ENCODE measurements at regions not wholly inside any gene's neighbourhood (a gene's known extent, or its start where the extent isn't known, plus 50 kb on each side); places are given as distances from the start of the nearest gene placed in this dataset.

- no peak for TF ChIP-seq CTCF (conservative IDR thresholded peaks at IDR 0.05; ENCODE audit: low read depth, low read length)
- H3K4me3 ChIP-seq (ENCODE audit: low read depth, low read length): no peak overlapping the region
- no peak for DNase-seq (ENCODE audit: low read depth)
These were observed 353.9 kb upstream of the CAMK1G start for GRCh38 chr1:209229494-209230061.

- no peak for TF ChIP-seq CTCF (conservative IDR thresholded peaks at IDR 0.05; ENCODE audit: low read depth, low read length)
- DNase-seq (ENCODE audit: low read depth): no peak
- H3K4me3 ChIP-seq (ENCODE audit: low read depth, low read length): no peak overlapping the region
These were observed 353.2 kb upstream of the CAMK1G start for GRCh38 chr1:209230314-209230713.

- TF ChIP-seq CTCF (conservative IDR thresholded peaks at IDR 0.05; ENCODE audit: low read depth, low read length): no peak
- no peak overlapping the region for H3K4me3 ChIP-seq (ENCODE audit: low read depth, low read length)
- DNase-seq (ENCODE audit: low read depth): no peak
These were observed 351.9 kb upstream of the CAMK1G start for GRCh38 chr1:209231476-209232156.

- TF ChIP-seq CTCF (conservative IDR thresholded peaks at IDR 0.05; ENCODE audit: low read depth, low read length): no peak
- H3K4me3 ChIP-seq (ENCODE audit: low read depth, low read length): no peak overlapping the region
These were observed 351.3 kb upstream of the CAMK1G start for GRCh38 chr1:209232197-209232596.

GRCh38 chr1:209232759-209233158, 350.8 kb upstream of the CAMK1G start:
- no peak for TF ChIP-seq CTCF (conservative IDR thresholded peaks at IDR 0.05; ENCODE audit: low read depth, low read length)
- DNase-seq (ENCODE audit: low read depth): no peak
- H3K4me3 ChIP-seq (ENCODE audit: low read depth, low read length): no peak overlapping the region

More at GRCh38 chr1:209232197-209232596, 351.3 kb upstream of the CAMK1G start:
- no peak for DNase-seq (ENCODE audit: low read depth)

GRCh38 chr1:209235166-209235565, 348.3 kb upstream of the CAMK1G start:
- DNase-seq (ENCODE audit: low read depth): no peak
- no peak for TF ChIP-seq CTCF (conservative IDR thresholded peaks at IDR 0.05; ENCODE audit: low read depth, low read length)
- H3K4me3 ChIP-seq (ENCODE audit: low read depth, low read length): no peak overlapping the region

GRCh38 chr1:209238356-209238755, 345.2 kb upstream of the CAMK1G start:
- H3K4me3 ChIP-seq (ENCODE audit: low read depth, low read length): no peak overlapping the region
- no peak for DNase-seq (ENCODE audit: low read depth)
- no peak for TF ChIP-seq CTCF (conservative IDR thresholded peaks at IDR 0.05; ENCODE audit: low read depth, low read length)
